ENCODE measurements at regions not wholly inside any gene's neighbourhood (a gene's known extent, or its start where the extent isn't known, plus 50 kb on each side); places are given as distances from the start of the nearest gene placed in this dataset.

GRCh38 chr6:61592238-61592637 lies 693.8 kb downstream of the KHDRBS2 start:
- FAIRE-seq (no peak), DNase-seq (no peak)
- no peaks in the 10 kb centered on the region for H3K4me1 ChIP-seq (ENCODE audit: control insufficient read depth in 2 of 3, insufficient read depth in 2 of 3, low read depth in 1 of 3, low read length in 3 of 3)
- H3K27me3 ChIP-seq (ENCODE audit: control insufficient read depth, insufficient read depth, low read length) = no peaks in the 10 kb centered on the region
- H3K27ac ChIP-seq (ENCODE audit: low read depth in 2 of 2, low read length in 2 of 2) = no peak overlapping the region
- H3K9ac ChIP-seq (ENCODE audit: low read length in 3 of 3) = no peak overlapping the region
- TF ChIP-seq CTCF (IDR thresholded peaks at IDR 0.05; ENCODE audit: borderline replicate concordance, extremely low read depth, insufficient read depth) = no peak
- no peaks in the 10 kb centered on the region for H3K9me3 ChIP-seq (ENCODE audit: control insufficient read depth in 2 of 3, insufficient read depth in 1 of 3, low read length in 3 of 3)
- intact Hi-C loops (cut with DNase I) = no loop called here
- no peaks in the 10 kb centered on the region for H3K36me3 ChIP-seq (ENCODE audit: control insufficient read depth in 2 of 3, insufficient read depth in 3 of 3, low read length in 3 of 3)
- no peak overlapping the region for H3K4me3 ChIP-seq (ENCODE audit: low read length in 3 of 3)

- Histone ChIP-seq H3K4me1 (ENCODE audit: control insufficient read depth in 2 of 3, insufficient read depth in 2 of 3, low read depth in 1 of 3, low read length in 3 of 3) (no peaks in the 10 kb centered on the region), H3K27me3 (ENCODE audit: control insufficient read depth, insufficient read depth, low read length) (no peaks in the 10 kb centered on the region), H3K9me3 (ENCODE audit: control insufficient read depth in 2 of 3, insufficient read depth in 1 of 3, low read length in 3 of 3) (no peaks in the 10 kb centered on the region), H3K36me3 (ENCODE audit: control insufficient read depth in 2 of 3, insufficient read depth in 3 of 3, low read length in 3 of 3) (no peaks in the 10 kb centered on the region), H3K9ac (ENCODE audit: low read length in 3 of 3) (no peak overlapping the region), H3K4me3 (ENCODE audit: low read length in 3 of 3) (no peak overlapping the region), H3K27ac (ENCODE audit: low read depth in 2 of 2, low read length in 2 of 2) (no peak overlapping the region)
- FAIRE-seq (no peak), DNase-seq (no peak)
- no peak for TF ChIP-seq CTCF (IDR thresholded peaks at IDR 0.05; ENCODE audit: borderline replicate concordance, extremely low read depth, insufficient read depth)
- intact Hi-C loops (cut with DNase I) = no loop called here
These were observed 699.0 kb downstream of the KHDRBS2 start for GRCh38 chr6:61586934-61587537.

GRCh38 chr6:61585504-61585903 lies 700.5 kb downstream of the KHDRBS2 start:
- TF ChIP-seq CTCF (IDR thresholded peaks at IDR 0.05; ENCODE audit: borderline replicate concordance, extremely low read depth, insufficient read depth) = no peak
- no peak overlapping the region for H3K27ac ChIP-seq (ENCODE audit: low read depth in 2 of 2, low read length in 2 of 2)
- H3K9me3 ChIP-seq (ENCODE audit: control insufficient read depth in 2 of 3, insufficient read depth in 1 of 3, low read length in 3 of 3) = no peaks in the 10 kb centered on the region
- H3K27me3 ChIP-seq (ENCODE audit: control insufficient read depth, insufficient read depth, low read length) = no peaks in the 10 kb centered on the region
- no peak for FAIRE-seq
- H3K4me3 ChIP-seq (ENCODE audit: low read length in 3 of 3) = no peak overlapping the region
- no peak overlapping the region for H3K9ac ChIP-seq (ENCODE audit: low read length in 3 of 3)
- H3K36me3 ChIP-seq (ENCODE audit: control insufficient read depth in 2 of 3, insufficient read depth in 3 of 3, low read length in 3 of 3) = no peaks in the 10 kb centered on the region
- DNase-seq = no peak
- no peaks in the 10 kb centered on the region for H3K4me1 ChIP-seq (ENCODE audit: control insufficient read depth in 2 of 3, insufficient read depth in 2 of 3, low read depth in 1 of 3, low read length in 3 of 3)
- intact Hi-C loops (cut with DNase I) = no loop called here

GRCh38 chr6:61562098-61562497 lies 723.9 kb downstream of the KHDRBS2 start:
- Histone ChIP-seq H3K27ac (ENCODE audit: low read depth in 2 of 2, low read length in 2 of 2) (no peak overlapping the region), H3K9me3 (ENCODE audit: control insufficient read depth in 2 of 3, insufficient read depth in 1 of 3, low read length in 3 of 3) (peaks cover 0 to 3% (median 0%) of the 10 kb centered on the region in 3 donors), H3K9ac (ENCODE audit: low read length in 3 of 3) (no peak overlapping the region), H3K4me3 (ENCODE audit: low read length in 3 of 3) (no peak overlapping the region), H3K4me1 (ENCODE audit: control insufficient read depth in 2 of 3, insufficient read depth in 2 of 3, low read depth in 1 of 3, low read length in 3 of 3) (no peaks in the 10 kb centered on the region), H3K27me3 (ENCODE audit: control insufficient read depth, insufficient read depth, low read length) (no peaks in the 10 kb centered on the region), H3K36me3 (ENCODE audit: control insufficient read depth in 2 of 3, insufficient read depth in 3 of 3, low read length in 3 of 3) (no peaks in the 10 kb centered on the region)
- FAIRE-seq = no peak
- TF ChIP-seq CTCF (IDR thresholded peaks at IDR 0.05; ENCODE audit: borderline replicate concordance, extremely low read depth, insufficient read depth) = no peak
- DNase-seq = no peak
- intact Hi-C loops (cut with DNase I) = no loop called here

All from kidney (tissue), 13 donors.